Neural cell (in vitro differentiated cells): ENCODE measurements at regions not wholly inside any gene's neighbourhood (a gene's known extent, or its start where the extent isn't known, plus 50 kb on each side); places are given as distances from the start of the nearest gene placed in this dataset.

Source experiments
- CTCF ChIP-seq: fragments of 450-650 bp; IDR thresholded peaks from 2 replicates; pipeline ENCODE4 v1.5.1; 2014; ENCODE audit warnings: antibody characterized with exemption, mild to moderate bottlenecking, moderate library complexity; ENCODE audit not compliant: poor library complexity, severe bottlenecking
- EZH2 ChIP-seq: fragments of 200-600, 300-800 bp; shearing (Covaris generic), sonication (generic); IDR thresholded peaks from 2 replicates; pipeline ENCODE4 v1.6.1; 2014; ENCODE audit warnings: antibody characterized with exemption, low read length, borderline replicate concordance, mild to moderate bottlenecking; ENCODE audit not compliant: insufficient read depth, poor library complexity, severe bottlenecking
- RAD21 ChIP-seq: fragments of 450-650 bp; conservative IDR thresholded peaks from 2 replicates; pipeline ENCODE4 v1.6.1; 2014; ENCODE audit warnings: antibody characterized with exemption, mild to moderate bottlenecking, moderate library complexity
- REST ChIP-seq: IDR thresholded peaks from 2 replicates; pipeline ENCODE4 v1.6.1; 2012; ENCODE audit warnings: borderline replicate concordance
- SMC3 ChIP-seq: fragments of 450-650 bp; conservative IDR thresholded peaks from 2 replicates; pipeline ENCODE4 v1.6.1; 2014; ENCODE audit warnings: antibody characterized with exemption, mild to moderate bottlenecking, moderate library complexity; ENCODE audit not compliant: poor library complexity

- TF ChIP-seq CTCF (no peak), EZH2 (no peak), SMC3 (no peak), RAD21 (no peak), REST (no peak)
These were observed 82.5 kb upstream of the PCBD1 start for GRCh38 chr10:70970830-70971229.
